ENCODE measurements at regions not wholly inside any gene's neighbourhood (a gene's known extent, or its start where the extent isn't known, plus 50 kb on each side); places are given as distances from the start of the nearest gene placed in this dataset.

DNA sequence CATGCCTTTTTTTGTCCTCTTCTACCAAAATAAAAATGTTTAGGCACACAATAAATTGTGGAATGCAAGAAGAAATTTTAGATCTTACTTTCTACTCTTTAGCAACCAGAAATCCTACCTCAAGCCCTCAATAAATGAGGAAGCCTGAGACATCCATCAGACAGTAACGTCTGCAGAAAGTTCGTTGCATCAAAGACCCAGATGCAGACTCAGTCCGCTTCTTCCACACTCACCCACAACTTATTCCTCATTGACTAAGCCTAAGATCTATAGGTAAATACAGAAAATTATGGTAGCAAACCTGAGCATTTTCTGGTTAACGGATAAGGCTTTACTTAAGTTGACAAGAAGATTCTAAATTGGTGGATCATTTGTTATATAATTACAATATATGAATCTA is 579.4 kb upstream of the ID2 start:
- Histone ChIP-seq H3K9ac (ENCODE audit: insufficient read depth, low read length, poor library complexity, severe bottlenecking) (no peak overlapping the region), H3K4me1 (ENCODE audit: control insufficient read depth in 1 of 2, insufficient read depth in 2 of 2, low read length in 2 of 2) (peaks cover 3 to 4% of the 10 kb centered on the region in 2 donors)
- WGBS (ENCODE audit: insufficient coverage): no CpG with 5 or more reads among the region's 4 CpGs

DNA sequence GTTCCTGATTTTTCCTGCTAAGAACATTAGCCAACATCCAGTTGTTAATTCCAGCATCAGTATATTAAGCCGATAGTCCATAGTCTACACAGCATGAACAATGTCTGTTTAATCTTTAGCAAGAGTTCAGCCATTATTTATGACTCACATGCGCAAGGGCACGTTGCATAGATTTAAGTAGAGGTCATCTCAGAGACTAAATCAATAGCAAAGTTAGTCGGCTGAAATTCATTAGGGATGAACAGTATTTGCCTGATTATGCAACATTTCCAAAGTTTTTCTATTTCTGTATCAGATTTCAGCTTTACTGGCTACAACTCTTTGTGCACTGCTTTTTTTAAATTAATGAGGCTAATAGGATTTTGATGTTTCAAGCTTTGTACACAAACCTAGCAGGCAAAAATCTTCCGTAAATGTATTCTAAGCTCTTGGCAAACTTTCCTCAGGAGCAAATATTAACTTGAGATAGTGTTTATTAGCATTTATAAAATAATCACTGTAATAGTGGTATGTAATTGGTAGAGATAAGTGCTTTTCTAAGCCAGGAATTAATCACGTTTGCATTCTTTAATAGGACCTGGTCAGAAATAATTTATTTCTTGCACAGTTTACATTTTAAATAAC is 578.7 kb upstream of the ID2 start:
- 100% methylated on average over 1 of the region's 6 CpGs for WGBS (ENCODE audit: insufficient coverage)
- H3K79me2 ChIP-seq (ENCODE audit: insufficient read depth, low read length): no peaks in the 10 kb centered on the region
- no peak overlapping the region for H3K9ac ChIP-seq (ENCODE audit: insufficient read depth, low read length, poor library complexity, severe bottlenecking)
- TF ChIP-seq, protein P1, sequence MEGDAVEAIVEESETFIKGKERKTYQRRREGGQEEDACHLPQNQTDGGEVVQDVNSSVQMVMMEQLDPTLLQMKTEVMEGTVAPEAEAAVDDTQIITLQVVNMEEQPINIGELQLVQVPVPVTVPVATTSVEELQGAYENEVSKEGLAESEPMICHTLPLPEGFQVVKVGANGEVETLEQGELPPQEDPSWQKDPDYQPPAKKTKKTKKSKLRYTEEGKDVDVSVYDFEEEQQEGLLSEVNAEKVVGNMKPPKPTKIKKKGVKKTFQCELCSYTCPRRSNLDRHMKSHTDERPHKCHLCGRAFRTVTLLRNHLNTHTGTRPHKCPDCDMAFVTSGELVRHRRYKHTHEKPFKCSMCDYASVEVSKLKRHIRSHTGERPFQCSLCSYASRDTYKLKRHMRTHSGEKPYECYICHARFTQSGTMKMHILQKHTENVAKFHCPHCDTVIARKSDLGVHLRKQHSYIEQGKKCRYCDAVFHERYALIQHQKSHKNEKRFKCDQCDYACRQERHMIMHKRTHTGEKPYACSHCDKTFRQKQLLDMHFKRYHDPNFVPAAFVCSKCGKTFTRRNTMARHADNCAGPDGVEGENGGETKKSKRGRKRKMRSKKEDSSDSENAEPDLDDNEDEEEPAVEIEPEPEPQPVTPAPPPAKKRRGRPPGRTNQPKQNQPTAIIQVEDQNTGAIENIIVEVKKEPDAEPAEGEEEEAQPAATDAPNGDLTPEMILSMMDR (IDR thresholded peaks at IDR 0.05): no peak
- no peak for DNase-seq
- H3K36me3 ChIP-seq (replicated peaks in 1 of 2; ENCODE audit: control insufficient read depth in 1 of 2, insufficient read depth in 2 of 2, low read length in 2 of 2): no peaks in the 10 kb centered on the region
- H4K20me1 ChIP-seq (ENCODE audit: insufficient read depth, low read length): no peaks in the 10 kb centered on the region
- no peak overlapping the region for H3K27ac ChIP-seq (ENCODE audit: low read depth in 1 of 2, low read length in 2 of 2)
- H2AFZ ChIP-seq (ENCODE audit: insufficient read depth, low read depth, low read length, poor library complexity, severe bottlenecking): no peak overlapping the region
- H3K4me3 Mint-ChIP-seq: no peak overlapping the region
- H3K9me3 Mint-ChIP-seq: no peaks in the 10 kb centered on the region
- H3K9me3 ChIP-seq (replicated peaks in 1 of 2; ENCODE audit: control insufficient read depth in 1 of 2, insufficient read depth in 1 of 2, low read length in 2 of 2): no peaks in the 10 kb centered on the region
- no peaks in the 10 kb centered on the region for H3K36me3 Mint-ChIP-seq
- H3K4me1 ChIP-seq (ENCODE audit: control insufficient read depth in 1 of 2, insufficient read depth in 2 of 2, low read length in 2 of 2): peaks cover 10 to 11% of the 10 kb centered on the region in 2 donors
- H3K4me3 ChIP-seq (replicated peaks in 1 of 3; ENCODE audit: low read depth in 2 of 3, low read length in 3 of 3): no peak overlapping the region
- intact Hi-C loops (cut with micrococcal nuclease): no loop called here
- H3K27me3 Mint-ChIP-seq (ENCODE audit: low read depth in 3 of 3): no peaks in the 10 kb centered on the region
- no peak overlapping the region for H3K27ac Mint-ChIP-seq
- H3K27me3 ChIP-seq (ENCODE audit: control insufficient read depth in 2 of 2, insufficient read depth in 2 of 2, low read length in 2 of 2): no peaks in the 10 kb centered on the region
- H3K4me1 Mint-ChIP-seq: peaks cover 13% of the 10 kb centered on the region
- no peak overlapping the region for H3K4me2 ChIP-seq (replicated peaks; ENCODE audit: extremely low read depth, low read length, poor library complexity, severe bottlenecking)

More for the DNA sequence above, 579.4 kb upstream of the ID2 start:
- Mint-ChIP-seq H3K27ac (no peak overlapping the region), H3K9me3 (peaks cover 0 to under 1% (median 0%) of the 10 kb centered on the region in 7 donors), H3K36me3 (no peaks in the 10 kb centered on the region), H3K4me3 (no peak overlapping the region), H3K4me1 (peaks cover 6% of the 10 kb centered on the region), H3K27me3 (ENCODE audit: low read depth in 3 of 3) (no peaks in the 10 kb centered on the region)
- TF ChIP-seq, protein P1 (IDR thresholded peaks at IDR 0.05): no peak
- no peaks in the 10 kb centered on the region for H3K36me3 ChIP-seq (replicated peaks in 1 of 2; ENCODE audit: control insufficient read depth in 1 of 2, insufficient read depth in 2 of 2, low read length in 2 of 2)
- no peak overlapping the region for H3K27ac ChIP-seq (ENCODE audit: low read depth in 1 of 2, low read length in 2 of 2)
- no peak overlapping the region for H3K4me3 ChIP-seq (replicated peaks in 1 of 3; ENCODE audit: low read depth in 2 of 3, low read length in 3 of 3)
- H2AFZ ChIP-seq (ENCODE audit: insufficient read depth, low read depth, low read length, poor library complexity, severe bottlenecking): no peak overlapping the region
- intact Hi-C loops (cut with micrococcal nuclease): no loop called here
- H3K9me3 ChIP-seq (replicated peaks in 1 of 2; ENCODE audit: control insufficient read depth in 1 of 2, insufficient read depth in 1 of 2, low read length in 2 of 2): no peaks in the 10 kb centered on the region
- no peaks in the 10 kb centered on the region for H4K20me1 ChIP-seq (ENCODE audit: insufficient read depth, low read length)
- H3K4me2 ChIP-seq (replicated peaks; ENCODE audit: extremely low read depth, low read length, poor library complexity, severe bottlenecking): no peak overlapping the region
- no peak for DNase-seq
- H3K79me2 ChIP-seq (ENCODE audit: insufficient read depth, low read length): no peaks in the 10 kb centered on the region
- H3K27me3 ChIP-seq (ENCODE audit: control insufficient read depth in 2 of 2, insufficient read depth in 2 of 2, low read length in 2 of 2): no peaks in the 10 kb centered on the region

Data from CD14-positive monocyte (primary cell).